Stomach (tissue), 8 donors: ENCODE measurements at regions not wholly inside any gene's neighbourhood (a gene's known extent, or its start where the extent isn't known, plus 50 kb on each side); places are given as distances from the start of the nearest gene placed in this dataset.
"Not testable (repeated sequence)": the region's sequence is repeated elsewhere in the genome, so short reads cannot be mapped to it uniquely, and the experiment has no call there.

Experiments
- DNase-seq, 2 donors: peaks; one replicate each; pipeline versions ENCODE4 v3.0.0 to v3.0.0-alpha.2; 2013 to 2019
- H3K27ac ChIP-seq, 5 donors: fragments of 200-600 bp in 4 of 5; sonication (generic) in 4 of 5; one replicate each; pipeline ENCODE4 v1.5.1; 2013 to 2019; ENCODE audit warnings: mild to moderate bottlenecking in 1 of 5, moderate library complexity in 1 of 5
- H3K27me3 ChIP-seq, 3 donors: fragments of 200-600 bp; sonication (generic); one replicate each; pipeline ENCODE4 v1.5.1; 2017 to 2019; ENCODE audit warnings: mixed run types in 1 of 3
- H3K36me3 ChIP-seq, 4 donors: fragments of 200-600 bp; sonication (generic); 1 replicate in 3 of 4; 2 replicates in 1 of 4; pipeline ENCODE4 v1.5.1; 2016 to 2019
- H3K4me1 ChIP-seq, 4 donors: fragments of 200-600 bp; sonication (generic); one replicate each; pipeline ENCODE4 v1.5.1; 2016 to 2019
- H3K4me3 ChIP-seq, 4 donors: fragments of 200-600 bp; sonication (generic) in 3 of 4; one replicate each; pipeline ENCODE4 v1.5.1; 2016 to 2019; ENCODE audit warnings: mild to moderate bottlenecking in 1 of 4
- H3K9me3 ChIP-seq, 4 donors: fragments of 200-600 bp; sonication (generic); one replicate each; pipeline ENCODE4 v1.5.1; 2016 to 2019
- CTCF ChIP-seq, 7 experiments: fragments of 450-650 bp in 4 of 7; fragments of 200-600 bp in 3 of 7; sonication (generic) in 3 of 7; IDR thresholded peaks; one replicate each; pipeline ENCODE4 v1.5.1; 2016 to 2019; ENCODE audit warnings: antibody characterized with exemption in 7 of 7, control low read depth in 2 of 7, mild to moderate bottlenecking in 1 of 7
- EP300 ChIP-seq: sonication (generic); formaldehyde crosslinking; IDR thresholded peaks from one replicate; pipeline ENCODE4 v1.6.1; 2017; ENCODE audit warnings: antibody characterized with exemption
- POLR2A ChIP-seq, 4 donors: fragments of 450-650 bp; IDR thresholded peaks; one replicate each; pipeline ENCODE4 v1.6.1; 2016; ENCODE audit warnings: antibody characterized with exemption in 4 of 4, control low read depth in 2 of 4, mild to moderate bottlenecking in 1 of 4, moderate library complexity in 1 of 4
- POLR2AphosphoS5 ChIP-seq, 3 donors: sonication (generic); formaldehyde crosslinking; IDR thresholded peaks; one replicate each; pipeline ENCODE4 v1.6.1; 2016; ENCODE audit warnings: antibody characterized with exemption in 3 of 3
- WGBS, 5 donors: extraction: QIAGEN DNeasy Blood & Tissue Kit in 3 of 5; methylation state at CpG; one replicate each; pipeline versions ENCODE4 v1.1.5 to v1.1.7; 2013 to 2018; 5-methylcytosine and 5-hydroxymethylcytosine counted together
- intact Hi-C: fragments of 100-400 bp; cut with DNase I; formaldehyde crosslinking; loops from one replicate; pipeline ENCODE4 v1.15.1; 2023; ENCODE audit warnings: low total_unique reads
- donor health status: healthy with polysubstance abuse.
- donor health status: Bipolar disorder and iron deficiency.
- donor health status: healthy.

GRCh38 chr2:189344043-189344442, 97.2 kb upstream of the WDR75 start:
- intact Hi-C loops: no loop called here
- Histone ChIP-seq H3K36me3 (no peaks in the 10 kb centered on the region), H3K4me1 (peaks cover 0 to 14% (median 7%) of the 10 kb centered on the region in 4 donors), H3K4me3 (no peak overlapping the region), H3K27ac (no peak overlapping the region), H3K9me3 (peaks cover 0 to 15% (median 5%) of the 10 kb centered on the region in 4 donors), H3K27me3 (no peaks in the 10 kb centered on the region)
- no peak for DNase-seq
- WGBS, 5 donors: 62 to 78% (median 76%) methylated on average over 2 of the region's 2 CpGs
- TF ChIP-seq CTCF (IDR thresholded peaks at IDR 0.05): no peak
- no peak for TF ChIP-seq POLR2A (IDR thresholded peaks at IDR 0.05)
- TF ChIP-seq EP300: no peak
- no peak for TF ChIP-seq POLR2AphosphoS5 (IDR thresholded peaks at IDR 0.05)

GRCh38 chr2:189347540-189347939, 93.7 kb upstream of the WDR75 start:
- 24 to 46% (median 35%) methylated on average over 1 of the region's 1 CpG for WGBS, 5 donors
- H3K4me1 ChIP-seq: peaks cover 0 to 28% (median 13%) of the 10 kb centered on the region in 4 donors
- no peak overlapping the region for H3K4me3 ChIP-seq
- DNase-seq: peak in 1 of 2 donors; percentile 74
- no peak for TF ChIP-seq POLR2A (IDR thresholded peaks at IDR 0.05)
- no peak for TF ChIP-seq EP300
- TF ChIP-seq CTCF (IDR thresholded peaks at IDR 0.05): peak in 1 of 7 experiments; percentile 15
- peak in 2 of 3 donors; percentile 22 to 72 for TF ChIP-seq POLR2AphosphoS5 (IDR thresholded peaks at IDR 0.05)
- H3K27me3 ChIP-seq: no peaks in the 10 kb centered on the region
- H3K36me3 ChIP-seq: no peaks in the 10 kb centered on the region
- H3K27ac ChIP-seq: peak overlapping the region in 4 of 5 donors; percentile 23 to 78 (median 71)
- intact Hi-C loops: no loop called here
- H3K9me3 ChIP-seq: no peaks in the 10 kb centered on the region

GRCh38 chr2:189348369-189348768, 92.9 kb upstream of the WDR75 start:
- Histone ChIP-seq H3K9me3 (no peaks in the 10 kb centered on the region), H3K36me3 (no peaks in the 10 kb centered on the region), H3K27me3 (no peaks in the 10 kb centered on the region), H3K4me1 (peaks cover 0 to 28% (median 10%) of the 10 kb centered on the region in 4 donors), H3K4me3 (no peak overlapping the region), H3K27ac (peak overlapping the region in 3 of 5 donors; percentile 69 to 78 (median 73))
- WGBS, 5 donors: 44 to 89% (median 76%) methylated on average over 1 of the region's 1 CpG
- TF ChIP-seq POLR2A (IDR thresholded peaks at IDR 0.05) (no peak), EP300 (no peak), POLR2AphosphoS5 (IDR thresholded peaks at IDR 0.05) (no peak), CTCF (IDR thresholded peaks at IDR 0.05) (no peak)
- no peak for DNase-seq
- intact Hi-C loops: no loop called here

GRCh38 chr2:189350540-189351209, 90.6 kb upstream of the WDR75 start:
- intact Hi-C loops: no loop called here
- Histone ChIP-seq H3K27me3 (no peaks in the 10 kb centered on the region), H3K36me3 (no peaks in the 10 kb centered on the region), H3K4me1 (peaks cover 0 to 28% (median 10%) of the 10 kb centered on the region in 4 donors), H3K9me3 (no peaks in the 10 kb centered on the region), H3K27ac (peak overlapping the region in 4 of 5 donors; percentile 9 to 78 (median 58)), H3K4me3 (no peak overlapping the region)
- 9 to 44% (median 42%) methylated on average over 3 of the region's 3 CpGs for WGBS, 5 donors
- TF ChIP-seq POLR2A (IDR thresholded peaks at IDR 0.05) (no peak), EP300 (peak; percentile 47), POLR2AphosphoS5 (IDR thresholded peaks at IDR 0.05) (peak; percentile 57 to 91 (median 87))
- DNase-seq: peak in 1 of 2 donors; percentile 49

GRCh38 chr2:189351933-189352332, 89.3 kb upstream of the WDR75 start:
- H3K9me3 ChIP-seq, H3K27ac ChIP-seq, intact Hi-C loops, H3K36me3 ChIP-seq, DNase-seq, H3K4me3 ChIP-seq, H3K27me3 ChIP-seq: not testable (repeated sequence)
- H3K4me1 ChIP-seq: peaks cover 0 to 25% (median 9%) of the 10 kb centered on the region in 4 donors
- WGBS, 5 donors: 68 to 100% (median 88%) methylated on average over 1 of the region's 1 CpG

- intact Hi-C loops, H3K27me3 ChIP-seq, H3K4me3 ChIP-seq, H3K9me3 ChIP-seq, H3K27ac ChIP-seq, H3K4me1 ChIP-seq, H3K36me3 ChIP-seq, DNase-seq: not testable (repeated sequence)
- 86 to 93% (median 88%) methylated on average over 4 of the region's 4 CpGs for WGBS, 5 donors
Observed at GRCh38 chr2:189357375-189357774, 83.9 kb upstream of the WDR75 start.
